Effector memory CD4-positive, alpha-beta T cell (primary cell): ENCODE measurements at regions not wholly inside any gene's neighbourhood (a gene's known extent, or its start where the extent isn't known, plus 50 kb on each side); places are given as distances from the start of the nearest gene placed in this dataset.

Experiments used
- DNase-seq, 3 donors: peaks; one replicate each; pipeline ENCODE4 v3.0.0-alpha.2; 2020
- H3K27ac ChIP-seq: 2 replicates; pipeline ENCODE4 v1.7.0; 2013; ENCODE audit warnings: mild to moderate bottlenecking, low read length, moderate library complexity; ENCODE audit not compliant: insufficient read depth, poor library complexity, severe bottlenecking
- H3K27me3 ChIP-seq: replicated peaks from 2 replicates; pipeline ENCODE4 v1.7.0; 2013; ENCODE audit warnings: mild to moderate bottlenecking, low read length; ENCODE audit not compliant: insufficient read depth, control insufficient read depth, poor library complexity, severe bottlenecking
- H3K36me3 ChIP-seq: 2 replicates; pipeline ENCODE4 v1.7.0; 2013; ENCODE audit warnings: mild to moderate bottlenecking, low read length, moderate library complexity; ENCODE audit not compliant: control insufficient read depth, insufficient read depth
- H3K4me1 ChIP-seq: 2 replicates; pipeline ENCODE4 v1.7.0; 2013; ENCODE audit warnings: low read length, mild to moderate bottlenecking; ENCODE audit not compliant: control insufficient read depth, insufficient read depth, poor library complexity, severe bottlenecking
- H3K4me3 ChIP-seq: 2 replicates; pipeline ENCODE4 v1.7.0; 2013; ENCODE audit warnings: low read length, low read depth, mild to moderate bottlenecking; ENCODE audit not compliant: insufficient read depth, poor library complexity, severe bottlenecking
- H3K9me3 ChIP-seq: 2 replicates; pipeline ENCODE4 v1.7.0; 2013; ENCODE audit warnings: mild to moderate bottlenecking, low read length, moderate library complexity; ENCODE audit not compliant: control insufficient read depth

DNA sequence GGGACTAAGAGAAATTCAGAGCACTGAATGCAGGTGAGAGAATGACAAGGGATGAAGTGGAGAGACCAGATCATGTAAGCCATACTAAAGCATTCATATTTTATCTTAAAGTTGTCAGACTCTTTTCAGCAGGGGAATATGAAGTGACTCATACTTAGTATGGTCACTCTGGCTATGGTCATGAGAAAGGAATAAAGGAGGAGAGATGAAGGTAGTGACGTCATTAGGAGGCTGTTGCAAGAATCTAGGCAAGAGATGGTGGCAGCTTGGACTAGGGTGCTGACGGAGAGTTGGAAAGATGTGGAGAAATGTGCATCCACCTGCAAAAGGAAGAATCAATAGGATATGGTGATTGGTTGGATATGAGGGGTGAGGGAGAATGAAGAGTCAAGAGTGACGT, 203.2 kb upstream of the ACVR2A start:
- DNase-seq, result no peak
- no peaks in the 10 kb centered on the region for H3K9me3 ChIP-seq
- H3K27me3 ChIP-seq, result no peaks in the 10 kb centered on the region
- no peak overlapping the region for H3K4me3 ChIP-seq
- H3K36me3 ChIP-seq, result no peaks in the 10 kb centered on the region
- H3K27ac ChIP-seq, result no peak overlapping the region
- H3K4me1 ChIP-seq, result no peaks in the 10 kb centered on the region

DNA sequence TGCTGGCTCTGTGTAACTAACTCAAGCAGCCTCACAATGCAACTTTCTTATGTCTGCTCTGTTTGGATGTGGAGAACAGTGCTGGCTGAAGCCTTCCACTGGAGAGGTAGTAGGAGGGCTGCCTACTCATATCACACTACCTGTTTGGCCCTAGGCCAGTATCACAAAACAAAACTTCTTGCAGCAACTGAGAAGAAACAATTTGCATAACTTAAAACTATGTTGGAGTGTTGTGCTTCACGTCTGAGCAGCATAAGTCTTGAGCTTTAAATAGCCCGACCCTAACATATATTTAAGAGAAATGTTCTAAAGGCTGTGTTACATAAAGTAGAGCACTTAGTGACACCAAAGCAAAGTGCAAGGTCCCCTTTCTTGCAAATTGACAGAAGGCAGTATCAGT, 204.9 kb upstream of the ACVR2A start:
- Histone ChIP-seq H3K4me1 (no peaks in the 10 kb centered on the region), H3K36me3 (no peaks in the 10 kb centered on the region), H3K27me3 (no peaks in the 10 kb centered on the region), H3K4me3 (no peak overlapping the region), H3K9me3 (no peaks in the 10 kb centered on the region), H3K27ac (no peak overlapping the region)
- no peak for DNase-seq

DNA sequence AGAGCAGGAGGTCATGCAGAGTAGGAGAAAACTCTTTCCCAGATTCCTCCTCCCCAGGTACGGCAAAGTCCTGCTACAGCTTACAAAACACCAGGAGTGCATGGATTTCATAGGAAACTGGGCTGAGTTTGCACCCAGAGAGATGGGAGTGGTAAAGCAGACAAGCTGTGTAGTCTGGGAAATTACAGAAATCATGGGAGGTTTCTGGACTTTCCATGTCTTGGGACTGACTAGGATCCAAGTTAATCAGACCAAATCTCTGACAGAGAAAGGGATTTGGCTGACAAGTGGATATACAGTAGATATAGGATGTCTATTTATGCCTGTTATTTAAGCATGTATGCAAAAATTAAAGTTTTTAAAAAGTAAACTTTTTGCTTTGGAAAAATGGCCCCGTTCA, 205.4 kb upstream of the ACVR2A start:
- DNase-seq, result no peak
- Histone ChIP-seq H3K4me1 (no peaks in the 10 kb centered on the region), H3K4me3 (no peak overlapping the region), H3K27ac (no peak overlapping the region), H3K9me3 (no peaks in the 10 kb centered on the region), H3K27me3 (no peaks in the 10 kb centered on the region), H3K36me3 (no peaks in the 10 kb centered on the region)

DNA sequence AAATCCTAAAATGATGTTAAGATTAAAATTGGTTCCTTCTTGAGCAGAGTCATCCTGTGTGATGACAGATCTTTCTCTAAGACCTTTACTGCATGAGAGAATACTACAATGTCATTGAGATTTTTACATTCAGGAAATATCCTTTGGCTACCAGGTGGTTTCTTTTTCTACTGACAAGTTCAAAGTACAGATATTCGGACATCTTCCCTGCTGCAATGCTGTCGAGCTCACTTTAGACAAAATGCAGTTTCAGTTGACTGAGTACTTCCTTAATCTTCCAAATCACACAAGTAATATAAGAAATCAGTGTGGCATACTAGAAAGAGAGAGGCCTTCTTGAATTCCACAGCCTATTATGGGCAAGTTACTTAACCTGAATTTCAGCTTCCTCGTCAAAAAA, 207.9 kb upstream of the ACVR2A start:
- H3K9me3 ChIP-seq, result no peaks in the 10 kb centered on the region
- no peaks in the 10 kb centered on the region for H3K27me3 ChIP-seq
- H3K4me3 ChIP-seq, result no peak overlapping the region
- H3K27ac ChIP-seq, result no peak overlapping the region
- no peaks in the 10 kb centered on the region for H3K36me3 ChIP-seq
- DNase-seq, result no peak
- H3K4me1 ChIP-seq, result no peaks in the 10 kb centered on the region

DNA sequence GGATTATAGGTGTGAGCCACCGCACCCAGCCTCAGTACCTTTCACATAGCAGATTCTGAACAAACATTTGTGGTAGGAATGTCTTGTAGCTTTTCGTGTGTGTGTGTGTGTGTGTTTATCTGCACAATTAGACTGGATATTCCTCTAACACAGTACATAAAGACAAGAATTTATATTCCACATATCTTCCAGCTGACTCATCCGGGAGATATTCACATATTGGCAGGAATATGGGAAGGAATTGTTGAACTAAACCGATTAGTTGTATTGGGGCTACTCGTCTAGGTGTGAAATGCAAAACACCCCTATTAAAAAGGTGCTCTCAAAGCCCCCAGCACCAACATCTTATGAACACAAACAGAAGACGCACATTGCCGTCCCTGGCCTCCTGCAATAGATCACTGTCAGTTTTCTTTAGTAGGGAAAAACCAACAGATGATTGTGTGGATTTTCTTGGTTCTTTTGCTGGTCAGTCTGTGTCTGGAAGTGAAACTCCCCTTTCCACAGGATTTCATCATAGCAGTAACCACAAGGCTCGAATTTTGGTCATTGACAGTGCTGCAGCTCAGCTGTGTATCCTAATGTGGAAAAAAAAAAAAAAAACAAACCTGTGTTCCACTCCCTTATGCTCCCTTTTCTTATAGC, 208.5 kb upstream of the ACVR2A start:
- Histone ChIP-seq H3K9me3 (no peaks in the 10 kb centered on the region), H3K4me1 (no peaks in the 10 kb centered on the region), H3K27ac (no peak overlapping the region), H3K4me3 (no peak overlapping the region), H3K36me3 (no peaks in the 10 kb centered on the region), H3K27me3 (no peaks in the 10 kb centered on the region)
- DNase-seq, result no peak

DNA sequence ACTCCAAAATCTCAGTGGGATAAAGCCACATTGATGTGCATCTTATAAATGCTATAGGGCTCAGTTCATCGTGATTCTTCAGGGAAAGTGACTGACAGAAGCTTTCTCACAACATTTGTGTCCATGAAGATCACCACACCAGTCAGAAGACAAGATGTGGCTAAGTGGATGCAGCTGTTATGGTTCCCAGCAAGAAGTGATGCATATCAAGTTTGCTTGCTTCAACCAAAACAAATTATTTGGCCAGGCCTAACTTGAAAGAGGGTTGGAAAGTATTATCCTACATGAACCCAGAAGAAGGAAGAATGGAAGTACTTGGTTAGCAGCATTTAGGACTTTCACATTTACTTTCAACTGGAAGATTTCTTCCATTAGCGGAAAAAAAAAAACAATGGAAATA, 210.0 kb upstream of the ACVR2A start:
- no peaks in the 10 kb centered on the region for H3K4me1 ChIP-seq

DNA sequence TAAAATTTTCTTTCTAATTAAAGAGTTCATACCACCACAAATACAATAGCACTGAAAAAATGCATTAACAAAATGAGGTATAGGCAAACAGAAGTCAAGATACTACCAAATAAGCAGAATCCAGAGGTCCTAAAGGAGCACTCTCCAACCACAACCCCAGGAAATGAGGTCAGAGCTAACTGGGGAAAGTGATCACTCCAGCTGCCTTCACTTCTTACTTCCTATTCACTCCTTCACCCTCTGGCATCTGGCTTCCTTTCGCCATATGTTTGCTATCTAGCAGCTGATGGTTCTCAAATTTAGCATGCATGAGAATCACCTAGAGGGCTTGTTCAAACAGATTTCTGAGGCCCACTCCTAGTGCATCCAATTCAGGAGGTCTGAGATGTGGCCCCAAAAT, 212.6 kb upstream of the ACVR2A start:
- H3K4me1 ChIP-seq, result no peaks in the 10 kb centered on the region
- no peaks in the 10 kb centered on the region for H3K36me3 ChIP-seq
- H3K27ac ChIP-seq, result no peak overlapping the region
- no peak overlapping the region for H3K4me3 ChIP-seq
- no peaks in the 10 kb centered on the region for H3K27me3 ChIP-seq
- no peak for DNase-seq
- H3K9me3 ChIP-seq, result no peaks in the 10 kb centered on the region

More for the DNA sequence above, 210.0 kb upstream of the ACVR2A start:
- H3K36me3 ChIP-seq, result no peaks in the 10 kb centered on the region
- no peak for DNase-seq
- no peak overlapping the region for H3K4me3 ChIP-seq
- H3K9me3 ChIP-seq, result no peaks in the 10 kb centered on the region
- no peak overlapping the region for H3K27ac ChIP-seq
- no peaks in the 10 kb centered on the region for H3K27me3 ChIP-seq

DNA sequence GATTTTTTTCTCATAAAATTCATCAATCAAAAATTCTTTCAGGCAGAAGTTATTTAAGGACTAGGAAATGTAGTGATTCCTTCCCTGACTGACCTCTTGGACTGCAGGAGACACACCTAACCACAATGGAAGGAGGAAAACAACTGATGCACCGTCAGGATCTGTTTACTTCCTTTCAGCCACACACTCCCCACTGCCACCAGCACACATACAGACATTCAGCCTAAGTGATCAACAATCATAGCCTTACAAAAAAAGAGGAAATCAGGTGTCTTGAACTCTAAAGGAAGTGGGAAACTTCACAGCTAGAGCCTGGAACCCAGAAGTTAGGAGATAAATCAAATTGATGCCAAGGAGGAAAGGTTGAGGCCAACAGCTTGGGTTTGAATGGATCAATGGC, 213.5 kb upstream of the ACVR2A start:
- DNase-seq, result no peak
- Histone ChIP-seq H3K4me3 (no peak overlapping the region), H3K4me1 (no peaks in the 10 kb centered on the region), H3K27ac (no peak overlapping the region), H3K9me3 (no peaks in the 10 kb centered on the region), H3K36me3 (no peaks in the 10 kb centered on the region), H3K27me3 (no peaks in the 10 kb centered on the region)

DNA sequence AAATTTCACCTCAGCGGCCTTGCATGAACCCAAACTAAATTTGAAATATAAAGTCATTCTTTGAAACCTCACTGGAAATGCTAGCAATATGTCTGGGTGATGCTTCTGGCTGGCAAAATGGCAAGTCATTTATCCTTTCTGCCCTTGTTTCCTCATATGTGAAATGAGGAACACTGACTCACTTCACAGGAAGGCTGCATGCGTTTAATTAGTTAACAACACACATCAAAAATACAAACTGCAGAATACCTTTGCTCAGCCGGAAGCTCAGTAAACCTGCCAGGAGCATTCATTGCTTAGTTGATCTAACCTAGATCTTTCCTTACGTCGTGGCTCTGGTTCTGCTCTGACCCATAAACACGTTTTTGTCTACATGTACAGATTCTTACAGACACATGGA, 214.2 kb upstream of the ACVR2A start:
- Histone ChIP-seq H3K9me3 (no peaks in the 10 kb centered on the region), H3K36me3 (no peaks in the 10 kb centered on the region), H3K4me1 (no peaks in the 10 kb centered on the region), H3K4me3 (no peak overlapping the region), H3K27ac (no peak overlapping the region), H3K27me3 (no peaks in the 10 kb centered on the region)
- no peak for DNase-seq

DNA sequence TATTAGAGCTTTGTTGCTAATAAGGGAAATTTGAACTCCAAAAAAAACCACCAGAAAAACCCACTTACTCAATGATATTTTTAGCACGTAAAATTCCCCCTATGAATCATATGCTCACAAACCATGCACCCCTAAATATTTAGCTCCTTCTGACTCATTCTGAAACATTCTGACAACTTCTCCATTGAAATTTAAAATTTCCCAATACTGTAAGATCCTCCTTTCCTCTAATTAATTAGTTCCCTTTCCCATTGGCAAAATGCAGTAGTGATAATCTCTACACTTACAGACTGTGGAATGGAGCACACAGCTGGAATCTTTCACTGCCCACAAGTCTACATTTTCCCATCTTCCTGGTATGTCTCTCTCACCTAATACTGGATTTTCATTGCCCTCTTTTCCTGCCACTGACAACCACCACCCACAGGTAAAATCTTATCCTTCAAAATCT, 215.8 kb upstream of the ACVR2A start:
- no peak for DNase-seq
- Histone ChIP-seq H3K4me3 (no peak overlapping the region), H3K27me3 (no peaks in the 10 kb centered on the region)

More for the DNA sequence above, 215.8 kb upstream of the ACVR2A start:
- Histone ChIP-seq H3K9me3 (no peaks in the 10 kb centered on the region), H3K36me3 (no peaks in the 10 kb centered on the region), H3K27ac (no peak overlapping the region), H3K4me1 (peaks cover under 1% of the 10 kb centered on the region)
